ENCODE measurements at regions not wholly inside any gene's neighbourhood (a gene's known extent, or its start where the extent isn't known, plus 50 kb on each side); places are given as distances from the start of the nearest gene placed in this dataset.

DNA sequence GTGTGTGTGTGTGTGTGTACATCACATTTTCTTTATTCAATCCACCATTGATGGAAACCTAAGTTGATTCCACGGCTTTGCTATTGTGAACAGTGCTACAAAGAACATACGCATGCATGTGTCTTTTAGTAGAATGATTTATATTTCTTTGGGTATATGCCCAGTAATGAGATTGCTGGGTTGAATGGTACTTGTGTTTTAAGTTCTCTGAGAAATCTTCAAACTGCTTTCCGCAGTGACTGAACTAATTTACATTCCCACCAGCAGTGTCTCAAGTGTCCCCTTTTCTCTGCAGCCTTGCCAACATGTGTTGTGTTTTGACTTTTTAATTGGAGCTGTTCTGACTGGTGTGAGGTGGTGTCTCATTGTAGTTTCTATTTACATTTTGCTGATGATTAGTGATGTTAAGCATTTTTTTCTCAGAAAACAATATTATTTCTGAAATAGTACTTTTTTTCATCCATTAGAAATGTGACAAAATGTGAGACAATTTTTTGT is 769.7 kb downstream of the TAF11L14 start:
- TF ChIP-seq, protein P1, sequence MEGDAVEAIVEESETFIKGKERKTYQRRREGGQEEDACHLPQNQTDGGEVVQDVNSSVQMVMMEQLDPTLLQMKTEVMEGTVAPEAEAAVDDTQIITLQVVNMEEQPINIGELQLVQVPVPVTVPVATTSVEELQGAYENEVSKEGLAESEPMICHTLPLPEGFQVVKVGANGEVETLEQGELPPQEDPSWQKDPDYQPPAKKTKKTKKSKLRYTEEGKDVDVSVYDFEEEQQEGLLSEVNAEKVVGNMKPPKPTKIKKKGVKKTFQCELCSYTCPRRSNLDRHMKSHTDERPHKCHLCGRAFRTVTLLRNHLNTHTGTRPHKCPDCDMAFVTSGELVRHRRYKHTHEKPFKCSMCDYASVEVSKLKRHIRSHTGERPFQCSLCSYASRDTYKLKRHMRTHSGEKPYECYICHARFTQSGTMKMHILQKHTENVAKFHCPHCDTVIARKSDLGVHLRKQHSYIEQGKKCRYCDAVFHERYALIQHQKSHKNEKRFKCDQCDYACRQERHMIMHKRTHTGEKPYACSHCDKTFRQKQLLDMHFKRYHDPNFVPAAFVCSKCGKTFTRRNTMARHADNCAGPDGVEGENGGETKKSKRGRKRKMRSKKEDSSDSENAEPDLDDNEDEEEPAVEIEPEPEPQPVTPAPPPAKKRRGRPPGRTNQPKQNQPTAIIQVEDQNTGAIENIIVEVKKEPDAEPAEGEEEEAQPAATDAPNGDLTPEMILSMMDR (IDR thresholded peaks at IDR 0.05): no peak
- TF ChIP-seq POLR2A (IDR thresholded peaks at IDR 0.05): no peak

Measured in uterus (tissue), 2 donors.